IMR-90 (cell line): ENCODE measurements at regions not wholly inside any gene's neighbourhood (a gene's known extent, or its start where the extent isn't known, plus 50 kb on each side); places are given as distances from the start of the nearest gene placed in this dataset.

ENCODE experiments used
- ATAC-seq: fragments of 200-7000 bp; cut with Tn5 transposase; 2 replicates; pipeline ENCODE4 v1.9.1; 2020; ENCODE audit warnings: low read depth, mild to moderate bottlenecking, moderate library complexity
- BruUV-seq: library from RNA; stranded (reverse); fragments of 400-500 nt; replicated peaks from 2 replicates; lab custom pipeline; 2021; lab: Mats Ljungman, UMichigan
- CTCF ChIA-PET: fragments of 300-600 bp; formaldehyde crosslinking; extraction: SDS; loops from one replicate; lab custom pipeline; 2021; ENCODE audit warnings: antibody characterized with exemption; lab: Yijun Ruan, JAX
- POLR2A ChIA-PET: fragments of 300-600 bp; sonication (Branson Sonifier 250); formaldehyde crosslinking; loops from one replicate; lab custom pipeline; 2022; ENCODE audit warnings: antibody characterized with exemption; ENCODE audit not compliant: unreplicated experiment; lab: Charles Lee
- DNase-seq: peaks from one replicate; pipeline ENCODE4 v3.0.0; 2013
- H2AFZ ChIP-seq: replicated peaks from 2 replicates; pipeline ENCODE3; 2013; ENCODE audit warnings: low read length, mild to moderate bottlenecking; ENCODE audit not compliant: poor library complexity
- H2AK5ac ChIP-seq: 2 replicates; pipeline ENCODE4 v1.6.1; 2013; ENCODE audit warnings: low read depth, low read length, inconsistent platforms
- H2AK9ac ChIP-seq: replicated peaks from 2 replicates; pipeline ENCODE3; 2013; ENCODE audit warnings: mild to moderate bottlenecking, low read depth, low read length, moderate library complexity; ENCODE audit not compliant: poor library complexity
- H2BK120ac ChIP-seq: 2 replicates; pipeline ENCODE4 v1.6.1; 2013; ENCODE audit warnings: low read depth, low read length, inconsistent platforms
- H2BK15ac ChIP-seq: 3 replicates; pipeline ENCODE4 v1.6.1; 2013; ENCODE audit warnings: low read depth, low read length, inconsistent platforms
- H2BK20ac ChIP-seq: 2 replicates; pipeline ENCODE4 v1.6.1; 2013; ENCODE audit warnings: low read depth, mild to moderate bottlenecking, inconsistent platforms, low read length, moderate library complexity
- H2BK5ac ChIP-seq: 2 replicates; pipeline ENCODE4 v1.6.1; 2013; ENCODE audit warnings: mild to moderate bottlenecking, low read depth, low read length, inconsistent platforms; ENCODE audit not compliant: poor library complexity, severe bottlenecking
- H3K14ac ChIP-seq: replicated peaks from 2 replicates; pipeline ENCODE4 v1.6.1; 2013; ENCODE audit warnings: low read depth, low read length, inconsistent platforms
- H3K18ac ChIP-seq: 2 replicates; pipeline ENCODE4 v1.6.1; 2013; ENCODE audit warnings: low read depth, low read length, control low read depth
- H3K23ac ChIP-seq: 2 replicates; pipeline ENCODE4 v1.6.1; 2013; ENCODE audit warnings: low read depth, low read length, inconsistent platforms
- H3K27ac ChIP-seq: 2 replicates; pipeline ENCODE4 v1.5.1; 2013; ENCODE audit warnings: mild to moderate bottlenecking, control low read depth, low read length; ENCODE audit not compliant: insufficient read depth
- H3K27me3 ChIP-seq: 2 replicates; pipeline ENCODE4 v1.6.1; 2013; ENCODE audit warnings: low read length; ENCODE audit not compliant: control insufficient read depth, insufficient read depth
- H3K36me3 ChIP-seq: 2 replicates; pipeline ENCODE4 v1.6.1; 2013; ENCODE audit warnings: low read length, mixed read lengths; ENCODE audit not compliant: control insufficient read depth, insufficient read depth
- H3K4ac ChIP-seq: 2 replicates; pipeline ENCODE4 v1.6.1; 2013; ENCODE audit warnings: low read depth, low read length, inconsistent platforms
- H3K4me1 ChIP-seq: 2 replicates; pipeline ENCODE4 v1.6.1; 2013; ENCODE audit warnings: low read length, mixed read lengths; ENCODE audit not compliant: control insufficient read depth, insufficient read depth
- H3K4me2 ChIP-seq: 2 replicates; pipeline ENCODE4 v1.6.1; 2013; ENCODE audit warnings: low read depth, mild to moderate bottlenecking, control low read depth, low read length, moderate library complexity
- H3K4me3 ChIP-seq: 2 replicates; pipeline ENCODE4 v1.5.1; 2013; ENCODE audit warnings: low read depth, mild to moderate bottlenecking, control low read depth, low read length, moderate library complexity; ENCODE audit not compliant: insufficient read depth
- H3K56ac ChIP-seq: 2 replicates; pipeline ENCODE4 v1.6.1; 2013; ENCODE audit warnings: low read length, inconsistent platforms; ENCODE audit not compliant: insufficient read depth; ENCODE audit errors: extremely low read depth
- H3K79me1 ChIP-seq, 2 experiments: 2 replicates each; pipeline ENCODE4 v1.6.1; 2013; ENCODE audit warnings: low read length in 2 of 2, inconsistent platforms in 1 of 2, low read depth in 1 of 2
- H3K9ac ChIP-seq: 2 replicates; pipeline ENCODE4 v1.6.1; 2013; ENCODE audit warnings: low read depth, low read length, control low read depth
- H3K9me1 ChIP-seq: 2 replicates; pipeline ENCODE4 v1.6.1; 2013; ENCODE audit warnings: low read length, inconsistent platforms; ENCODE audit not compliant: insufficient read depth
- H3K9me3 ChIP-seq: 2 replicates; pipeline ENCODE4 v1.6.1; 2013; ENCODE audit warnings: low read length; ENCODE audit not compliant: control insufficient read depth, insufficient read depth
- H4K20me1 ChIP-seq: 2 replicates; pipeline ENCODE4 v1.6.1; 2013; ENCODE audit warnings: low read length, inconsistent platforms; ENCODE audit not compliant: insufficient read depth
- H4K5ac ChIP-seq: 2 replicates; pipeline ENCODE4 v1.6.1; 2013; ENCODE audit warnings: mild to moderate bottlenecking, low read depth, low read length, control low read depth
- H4K8ac ChIP-seq, 2 experiments: 2 replicates each; pipeline ENCODE4 v1.6.1; 2013; ENCODE audit warnings: low read depth in 2 of 2, low read length in 2 of 2, control low read depth in 1 of 2, inconsistent platforms in 1 of 2
- H4K91ac ChIP-seq: 2 replicates; pipeline ENCODE4 v1.6.1; 2013; ENCODE audit warnings: low read depth, low read length, inconsistent platforms; ENCODE audit not compliant: insufficient read depth
- BHLHE40 ChIP-seq: fragments of 150-350 bp; IDR thresholded peaks from 2 replicates; pipeline ENCODE4 v1.6.1; 2016; ENCODE audit warnings: mild to moderate bottlenecking, low read depth, low read length
- CEBPB ChIP-seq: IDR thresholded peaks from 2 replicates; pipeline ENCODE4 v1.6.1; 2012; ENCODE audit warnings: low read depth, low read length, improper control_type of control experiment
- CHD1 ChIP-seq: IDR thresholded peaks from 2 replicates; pipeline ENCODE4 v1.6.1; 2012; ENCODE audit warnings: low read depth, low read length, improper control_type of control experiment
- CTCF ChIP-seq: conservative IDR thresholded peaks from 2 replicates; pipeline ENCODE4 v1.5.1; 2012; ENCODE audit warnings: mild to moderate bottlenecking, low read depth, low read length, improper control_type of control experiment
- ELK1 ChIP-seq: fragments of 150-350 bp; IDR thresholded peaks from 2 replicates; pipeline ENCODE4 v1.6.1; 2016; ENCODE audit warnings: low read depth, mild to moderate bottlenecking, low read length, moderate library complexity, borderline replicate concordance
- FOS ChIP-seq: fragments of 150-350 bp; IDR thresholded peaks from 2 replicates; pipeline ENCODE4 v1.6.1; 2016; ENCODE audit warnings: low read depth, low read length
- MAFK ChIP-seq: IDR thresholded peaks from 2 replicates; pipeline ENCODE4 v1.6.1; 2012; ENCODE audit warnings: low read depth, low read length, improper control_type of control experiment
- MAZ ChIP-seq: IDR thresholded peaks from 2 replicates; pipeline ENCODE4 v1.6.1; 2012; ENCODE audit warnings: low read depth, mild to moderate bottlenecking, low read length, improper control_type of control experiment, moderate library complexity, borderline replicate concordance
- MXI1 ChIP-seq: IDR thresholded peaks from 2 replicates; pipeline ENCODE4 v1.6.1; 2012; ENCODE audit warnings: low read depth, mild to moderate bottlenecking, low read length, moderate library complexity, borderline replicate concordance
- NFE2L2 ChIP-seq: fragments of 150-350 bp; IDR thresholded peaks from 2 replicates; pipeline ENCODE4 v1.6.1; 2016; ENCODE audit warnings: low read depth, mild to moderate bottlenecking, low read length
- POLR2A ChIP-seq: IDR thresholded peaks from 2 replicates; pipeline ENCODE4 v1.6.1; 2012; ENCODE audit warnings: mild to moderate bottlenecking, low read depth, low read length
- RAD21 ChIP-seq: IDR thresholded peaks from 2 replicates; pipeline ENCODE4 v1.6.1; 2012; ENCODE audit warnings: low read length, improper control_type of control experiment
- RCOR1 ChIP-seq: IDR thresholded peaks from 2 replicates; pipeline ENCODE4 v1.6.1; 2012; ENCODE audit warnings: mild to moderate bottlenecking, low read length, improper control_type of control experiment; ENCODE audit not compliant: insufficient replicate concordance
- RFX5 ChIP-seq: IDR thresholded peaks from 2 replicates; pipeline ENCODE4 v1.8.0; 2012; ENCODE audit warnings: low read depth, mild to moderate bottlenecking, low read length, moderate library complexity
- USF2 ChIP-seq: fragments of 150-350 bp; IDR thresholded peaks from 2 replicates; pipeline ENCODE4 v1.6.1; 2017; ENCODE audit warnings: mild to moderate bottlenecking, antibody characterized with exemption, low read length, low read depth
- WGBS, 2 experiments: methylation state at CpG; one replicate each; pipeline versions ENCODE4 v1.1.5 to v1.1.7; 2013; ENCODE audit warnings: missing lambda C conversion rate in 2 of 2; ENCODE audit not compliant: insufficient read length in 1 of 2; ENCODE audit errors: extremely low coverage in 2 of 2; 5-methylcytosine and 5-hydroxymethylcytosine counted together
- dilution Hi-C: fragments of 300-500 bp; cut with HindIII; formaldehyde crosslinking; loops from one replicate; pipeline ENCODE4 v1.14.3; 2018; ENCODE audit warnings: low sequenced_read_pairs; ENCODE audit not compliant: unreplicated experiment
- in situ Hi-C: fragments of 300-500 bp; cut with MboI; formaldehyde crosslinking; loops from 3 replicates; pipeline ENCODE4 v1.14.3; 2019; ENCODE audit warnings: low sequenced_read_pairs, inconsistent platforms, mixed read lengths
- intact Hi-C: fragments of 100-400 bp; cut with micrococcal nuclease; formaldehyde crosslinking; loops from 2 replicates; pipeline ENCODE4 v1.10.0; 2022

- CTCF ChIA-PET = no interaction called here
- H3K18ac ChIP-seq = no peak overlapping the region
- H3K4me1 ChIP-seq = no peaks in the 10 kb centered on the region
- no peak overlapping the region for H4K91ac ChIP-seq
- DNase-seq = no peak
- no peak overlapping the region for H2BK120ac ChIP-seq
- H2BK5ac ChIP-seq = no peak overlapping the region
- H3K9me1 ChIP-seq = no peaks in the 10 kb centered on the region
- in situ Hi-C loops (no loop called here), intact Hi-C loops (no loop called here), dilution Hi-C loops (no loop called here)
- no peak overlapping the region for H2AFZ ChIP-seq
- no peak for TF ChIP-seq NFE2L2
- TF ChIP-seq MAFK = no peak
- no peak for TF ChIP-seq MAZ
- no peak for TF ChIP-seq RAD21
- TF ChIP-seq POLR2A = no peak
- TF ChIP-seq CTCF = no peak
- no peak for TF ChIP-seq CHD1
- TF ChIP-seq FOS = no peak
- no peak for TF ChIP-seq RCOR1
- TF ChIP-seq RFX5 = no peak
- TF ChIP-seq MXI1 = no peak
- no peak for TF ChIP-seq USF2
- TF ChIP-seq BHLHE40 = no peak
- no peak for TF ChIP-seq CEBPB
- TF ChIP-seq ELK1 = no peak
- H3K4ac ChIP-seq = no peak overlapping the region
- no peak overlapping the region for H3K14ac ChIP-seq
- 75% methylated on average over 2 of the region's 2 CpGs; no CpG with 5 or more reads in 1 of the 2 experiments for WGBS, 2 experiments
- no peak overlapping the region for H3K27ac ChIP-seq
- H3K79me1 ChIP-seq = no peaks in the 10 kb centered on the region
- H3K9me3 ChIP-seq = peaks cover 13% of the 10 kb centered on the region
- no peak overlapping the region for H3K4me3 ChIP-seq
- H3K36me3 ChIP-seq = no peaks in the 10 kb centered on the region
- H4K8ac ChIP-seq = no peak overlapping the region
- no peak overlapping the region for H4K5ac ChIP-seq
- H2AK5ac ChIP-seq = no peak overlapping the region
- H3K9ac ChIP-seq = no peak overlapping the region
- H3K56ac ChIP-seq = no peak overlapping the region
- H3K4me2 ChIP-seq = no peak overlapping the region
- POLR2A ChIA-PET = no interaction called here
- ATAC-seq = no peak
- no peak overlapping the region for H2AK9ac ChIP-seq
- peaks cover 3% of the 10 kb centered on the region; the same call in 1 of the 2 replicates for H3K27me3 ChIP-seq
- BruUV-seq = no TSS peak
- no peak overlapping the region for H2BK20ac ChIP-seq
- H4K20me1 ChIP-seq = no peaks in the 10 kb centered on the region
- no peak overlapping the region for H3K23ac ChIP-seq
- H2BK15ac ChIP-seq = no peak overlapping the region
Observed at GRCh38 chr16:86647561-86647960, 69.2 kb downstream of the FOXL1 start.
